Dendritic cell treated with granulocyte-macrophage colony-stimulating factor and Interleukin-4, amounts not matched to agents 40 ng/mL and 50 ng/mL, for 4 days (primary cell): ENCODE measurements at regions not wholly inside any gene's neighbourhood (a gene's known extent, or its start where the extent isn't known, plus 50 kb on each side); places are given as distances from the start of the nearest gene placed in this dataset.

ENCODE experiments used
- H3K27ac Mint-ChIP-seq: one replicate; pipeline ENCODE4 v1.8.0; 2022; ENCODE audit warnings: mild to moderate bottlenecking, mixed read lengths
- H3K27me3 Mint-ChIP-seq: one replicate; pipeline ENCODE4 v1.8.0; 2022; ENCODE audit warnings: mild to moderate bottlenecking, mixed read lengths
- H3K36me3 Mint-ChIP-seq: one replicate; pipeline ENCODE4 v1.8.0; 2022; ENCODE audit warnings: low read depth, mixed read lengths
- H3K4me1 Mint-ChIP-seq: one replicate; pipeline ENCODE4 v1.8.0; 2022; ENCODE audit warnings: low read depth, mixed read lengths
- H3K4me3 Mint-ChIP-seq: one replicate; pipeline ENCODE4 v1.8.0; 2022; ENCODE audit warnings: mild to moderate bottlenecking, moderate library complexity, mixed read lengths
- H3K9me3 Mint-ChIP-seq: one replicate; pipeline ENCODE4 v1.8.0; 2022; ENCODE audit warnings: mixed read lengths
- intact Hi-C: fragments of 100-400 bp; cut with micrococcal nuclease; formaldehyde crosslinking; loops from one replicate; pipeline ENCODE4 v1.15.0; 2022

GRCh38 chr16:7221157-7221556 is 111.5 kb upstream of the RBFOX1 start:
- Mint-ChIP-seq H3K27me3 (no peaks in the 10 kb centered on the region), H3K27ac (no peak overlapping the region), H3K4me3 (no peak overlapping the region), H3K9me3 (no peaks in the 10 kb centered on the region), H3K4me1 (no peaks in the 10 kb centered on the region), H3K36me3 (no peaks in the 10 kb centered on the region)
- intact Hi-C loops: no loop called here

- H3K4me3 Mint-ChIP-seq: no peak overlapping the region
Observed at GRCh38 chr16:7218936-7219335, 113.7 kb upstream of the RBFOX1 start.

DNA sequence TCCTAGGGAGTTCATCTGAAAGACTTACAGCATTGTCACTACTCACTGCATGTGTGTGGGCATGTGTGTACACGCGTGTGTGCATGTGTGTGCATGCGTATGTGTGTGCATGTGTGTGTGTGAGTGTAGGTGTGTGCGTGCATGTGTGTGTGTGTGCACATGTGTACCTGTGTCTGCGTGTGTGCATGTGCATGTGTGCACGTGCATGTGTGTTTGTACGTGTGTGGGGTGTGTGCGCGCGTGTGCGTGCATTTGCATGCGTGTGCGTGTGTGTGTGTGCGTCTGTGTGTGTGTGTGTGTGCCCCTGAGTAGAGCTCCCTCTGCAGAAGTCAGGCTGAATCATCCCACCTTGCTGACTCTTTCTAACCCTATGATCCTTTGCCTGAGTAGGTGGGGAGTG is 114.8 kb upstream of the RBFOX1 start:
- Mint-ChIP-seq H3K4me3 (no peak overlapping the region), H3K4me1 (no peaks in the 10 kb centered on the region), H3K9me3 (no peaks in the 10 kb centered on the region), H3K36me3 (no peaks in the 10 kb centered on the region), H3K27ac (no peak overlapping the region), H3K27me3 (no peaks in the 10 kb centered on the region)
- intact Hi-C loops: no loop called here

More at GRCh38 chr16:7218936-7219335, 113.7 kb upstream of the RBFOX1 start:
- H3K27ac Mint-ChIP-seq: no peak overlapping the region
- H3K4me1 Mint-ChIP-seq: no peaks in the 10 kb centered on the region
- H3K27me3 Mint-ChIP-seq: no peaks in the 10 kb centered on the region
- intact Hi-C loops: no loop called here
- H3K36me3 Mint-ChIP-seq: no peaks in the 10 kb centered on the region
- no peaks in the 10 kb centered on the region for H3K9me3 Mint-ChIP-seq

DNA sequence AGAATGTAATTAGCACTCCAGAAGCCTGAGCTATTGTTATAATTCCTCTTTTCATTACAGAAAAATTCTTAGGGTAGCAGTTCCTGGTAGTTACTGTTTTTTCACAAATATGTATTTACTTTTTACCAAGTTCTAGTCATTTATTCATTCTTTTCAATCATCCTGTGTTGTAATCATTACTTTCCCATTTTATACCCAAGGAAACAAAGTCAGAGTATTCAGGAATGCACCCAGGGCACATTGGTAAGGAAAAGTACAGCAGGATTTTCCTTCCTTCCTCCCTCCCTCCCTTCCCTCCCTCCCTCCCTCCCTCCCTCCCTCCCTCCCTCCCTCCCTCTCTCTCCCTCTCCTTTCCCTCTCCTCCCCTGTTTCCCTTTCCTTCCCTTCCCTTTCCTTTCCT is 115.9 kb upstream of the RBFOX1 start:
- no peak overlapping the region for H3K27ac Mint-ChIP-seq
- intact Hi-C loops: no loop called here
- H3K36me3 Mint-ChIP-seq: no peaks in the 10 kb centered on the region
- no peaks in the 10 kb centered on the region for H3K9me3 Mint-ChIP-seq
- H3K4me3 Mint-ChIP-seq: no peak overlapping the region
- no peaks in the 10 kb centered on the region for H3K4me1 Mint-ChIP-seq
- no peaks in the 10 kb centered on the region for H3K27me3 Mint-ChIP-seq

- no peak overlapping the region for H3K27ac Mint-ChIP-seq
- no peaks in the 10 kb centered on the region for H3K36me3 Mint-ChIP-seq
- H3K4me3 Mint-ChIP-seq: no peak overlapping the region
- H3K4me1 Mint-ChIP-seq: no peaks in the 10 kb centered on the region
- H3K9me3 Mint-ChIP-seq: no peaks in the 10 kb centered on the region
- H3K27me3 Mint-ChIP-seq: no peaks in the 10 kb centered on the region
- intact Hi-C loops: no loop called here
Observed at GRCh38 chr16:7211781-7212180, 120.9 kb upstream of the RBFOX1 start.

- Mint-ChIP-seq H3K27ac (no peak overlapping the region), H3K9me3 (no peaks in the 10 kb centered on the region), H3K4me1 (no peaks in the 10 kb centered on the region), H3K4me3 (no peak overlapping the region), H3K36me3 (no peaks in the 10 kb centered on the region), H3K27me3 (no peaks in the 10 kb centered on the region)
- intact Hi-C loops: no loop called here
Observed at GRCh38 chr16:7209598-7209997, 123.0 kb upstream of the RBFOX1 start.

DNA sequence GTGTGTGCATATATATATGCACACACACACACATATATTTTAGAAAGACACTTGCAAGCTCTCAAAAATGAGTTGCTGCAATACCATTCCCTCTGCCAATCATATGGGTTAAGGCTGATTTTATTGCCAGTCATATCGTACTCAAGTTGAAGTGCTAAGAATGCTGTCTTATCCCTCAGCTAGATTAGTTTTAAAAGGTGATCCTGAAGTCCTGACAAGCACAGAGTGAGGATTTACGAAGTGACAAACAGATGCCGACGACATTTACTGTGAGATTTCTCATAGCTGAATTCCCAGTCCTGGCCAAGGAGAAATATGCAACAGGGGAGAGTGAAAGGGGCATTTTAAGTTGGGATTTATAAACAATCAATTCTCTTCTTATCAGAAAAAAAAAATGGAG is 126.2 kb upstream of the RBFOX1 start:
- H3K36me3 Mint-ChIP-seq: no peaks in the 10 kb centered on the region
- H3K4me1 Mint-ChIP-seq: no peaks in the 10 kb centered on the region
- H3K4me3 Mint-ChIP-seq: no peak overlapping the region

DNA sequence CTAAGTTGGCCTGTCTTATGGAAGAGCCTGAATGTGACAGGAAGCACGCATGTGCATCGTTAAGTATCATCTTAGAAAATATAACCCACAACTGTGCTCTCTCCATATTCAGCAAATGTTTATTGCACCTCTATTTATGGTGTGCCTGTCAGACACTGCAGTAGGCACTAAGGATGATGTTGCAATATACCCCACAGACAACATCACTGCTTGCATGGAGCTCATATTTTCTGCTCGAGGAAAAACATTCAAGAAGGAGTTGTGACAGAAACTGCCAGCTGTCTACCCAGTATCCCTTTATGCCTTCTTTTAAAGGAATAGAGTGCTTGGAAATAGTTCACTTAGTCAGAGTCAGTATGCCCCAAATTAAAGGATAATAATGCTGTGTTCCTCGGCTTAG is 132.3 kb upstream of the RBFOX1 start:
- H3K27me3 Mint-ChIP-seq: no peaks in the 10 kb centered on the region
- no peaks in the 10 kb centered on the region for H3K4me1 Mint-ChIP-seq
- H3K4me3 Mint-ChIP-seq: no peak overlapping the region
- intact Hi-C loops: no loop called here
- H3K27ac Mint-ChIP-seq: no peak overlapping the region
- no peaks in the 10 kb centered on the region for H3K36me3 Mint-ChIP-seq
- H3K9me3 Mint-ChIP-seq: no peaks in the 10 kb centered on the region

More for the DNA sequence above, 126.2 kb upstream of the RBFOX1 start:
- Mint-ChIP-seq H3K27ac (no peak overlapping the region), H3K27me3 (no peaks in the 10 kb centered on the region), H3K9me3 (no peaks in the 10 kb centered on the region)
- intact Hi-C loops: no loop called here

DNA sequence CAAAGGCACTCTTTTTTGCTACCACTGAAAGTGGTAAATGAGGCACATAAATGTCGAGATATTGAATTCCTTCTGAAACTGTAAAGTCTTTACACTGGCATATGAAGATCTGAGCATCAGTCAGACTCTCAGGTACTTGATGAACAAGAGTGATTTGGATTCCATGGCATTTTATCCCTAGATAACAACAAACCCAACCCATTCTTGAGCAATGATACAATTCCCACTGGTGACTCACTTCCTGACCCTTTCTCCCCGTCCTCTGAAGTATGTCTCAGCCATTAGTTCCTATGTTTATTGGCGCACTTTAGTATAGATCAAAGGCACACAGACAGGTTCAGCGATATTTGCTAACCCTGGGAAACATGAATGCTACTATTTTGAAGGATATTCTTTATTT is 147.0 kb upstream of the RBFOX1 start:
- H3K27me3 Mint-ChIP-seq: no peaks in the 10 kb centered on the region
- H3K4me1 Mint-ChIP-seq: no peaks in the 10 kb centered on the region
- no peak overlapping the region for H3K27ac Mint-ChIP-seq
- H3K9me3 Mint-ChIP-seq: peaks cover 14% of the 10 kb centered on the region
- intact Hi-C loops: no loop called here
- H3K36me3 Mint-ChIP-seq: no peaks in the 10 kb centered on the region
- no peak overlapping the region for H3K4me3 Mint-ChIP-seq

DNA sequence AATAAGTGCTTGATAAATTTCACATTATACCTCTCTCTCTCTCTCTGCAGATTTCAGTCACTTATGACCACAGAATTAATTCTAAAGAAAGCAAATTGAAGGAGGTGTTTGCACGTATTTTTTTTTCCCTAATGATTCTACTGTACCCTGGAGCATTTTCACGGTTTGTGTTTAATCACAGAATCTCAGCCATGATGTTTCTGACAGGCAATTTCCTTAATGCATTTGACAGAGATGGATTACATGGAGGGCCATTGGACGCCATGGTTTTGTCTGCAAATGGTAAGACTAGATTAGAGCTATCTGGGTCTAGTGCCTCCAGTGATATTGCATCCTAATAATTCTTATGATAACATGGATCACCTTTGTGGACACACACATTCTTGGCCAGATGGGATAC is 147.5 kb upstream of the RBFOX1 start:
- intact Hi-C loops: no loop called here
- H3K36me3 Mint-ChIP-seq: no peaks in the 10 kb centered on the region
- H3K27me3 Mint-ChIP-seq: no peaks in the 10 kb centered on the region
- no peak overlapping the region for H3K4me3 Mint-ChIP-seq
- peaks cover 14% of the 10 kb centered on the region for H3K9me3 Mint-ChIP-seq
- H3K27ac Mint-ChIP-seq: no peak overlapping the region
- H3K4me1 Mint-ChIP-seq: no peaks in the 10 kb centered on the region

DNA sequence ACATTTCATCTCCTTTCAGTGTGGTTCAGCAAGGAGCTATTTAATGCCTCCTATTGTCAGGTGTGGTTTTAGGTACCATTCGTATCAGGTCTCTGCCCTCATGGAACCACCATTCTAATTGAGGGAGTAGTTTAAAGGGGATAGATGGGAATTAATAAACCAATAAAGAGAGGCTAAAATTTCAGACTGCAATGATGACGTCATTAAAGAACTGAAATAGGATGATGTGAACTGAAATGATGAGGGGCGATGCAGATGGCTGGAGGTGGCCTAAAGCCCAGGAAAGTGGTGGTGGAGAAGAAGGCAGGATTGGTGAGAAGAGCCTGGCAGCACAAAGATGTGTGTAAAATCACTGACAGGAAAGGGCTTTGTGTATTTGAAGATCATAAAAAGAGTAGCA is 148.9 kb upstream of the RBFOX1 start:
- no peaks in the 10 kb centered on the region for H3K36me3 Mint-ChIP-seq
- H3K27ac Mint-ChIP-seq: no peak overlapping the region
- no peaks in the 10 kb centered on the region for H3K27me3 Mint-ChIP-seq
- peaks cover 14% of the 10 kb centered on the region for H3K9me3 Mint-ChIP-seq
- intact Hi-C loops: no loop called here
- H3K4me3 Mint-ChIP-seq: no peak overlapping the region
- H3K4me1 Mint-ChIP-seq: no peaks in the 10 kb centered on the region

- H3K9me3 Mint-ChIP-seq: peaks cover 14% of the 10 kb centered on the region
- H3K4me1 Mint-ChIP-seq: no peaks in the 10 kb centered on the region
- no peak overlapping the region for H3K4me3 Mint-ChIP-seq
- no peaks in the 10 kb centered on the region for H3K27me3 Mint-ChIP-seq
- intact Hi-C loops: no loop called here
- H3K36me3 Mint-ChIP-seq: no peaks in the 10 kb centered on the region
- H3K27ac Mint-ChIP-seq: no peak overlapping the region
Observed at GRCh38 chr16:7182510-7183109, 150.0 kb upstream of the RBFOX1 start.

DNA sequence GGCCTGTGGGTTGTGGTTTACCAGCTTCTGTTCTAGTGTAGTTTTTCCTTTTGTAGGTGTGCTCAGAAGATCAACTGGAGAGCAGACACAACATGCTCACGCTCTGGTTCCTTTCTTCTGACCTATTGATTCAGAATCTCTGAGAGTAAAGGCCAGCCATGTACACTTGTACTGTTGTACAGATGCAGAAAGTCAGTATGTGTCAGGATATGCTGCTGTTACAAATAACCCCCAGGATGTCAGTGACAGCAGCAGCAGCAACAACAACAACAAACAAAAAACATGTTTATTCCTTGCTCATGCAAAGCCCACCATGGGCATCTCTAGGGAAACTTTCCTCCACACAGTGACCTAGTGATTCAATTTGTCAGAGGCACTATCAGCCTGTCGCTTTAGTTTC is 154.8 kb upstream of the RBFOX1 start:
- intact Hi-C loops: no loop called here

DNA sequence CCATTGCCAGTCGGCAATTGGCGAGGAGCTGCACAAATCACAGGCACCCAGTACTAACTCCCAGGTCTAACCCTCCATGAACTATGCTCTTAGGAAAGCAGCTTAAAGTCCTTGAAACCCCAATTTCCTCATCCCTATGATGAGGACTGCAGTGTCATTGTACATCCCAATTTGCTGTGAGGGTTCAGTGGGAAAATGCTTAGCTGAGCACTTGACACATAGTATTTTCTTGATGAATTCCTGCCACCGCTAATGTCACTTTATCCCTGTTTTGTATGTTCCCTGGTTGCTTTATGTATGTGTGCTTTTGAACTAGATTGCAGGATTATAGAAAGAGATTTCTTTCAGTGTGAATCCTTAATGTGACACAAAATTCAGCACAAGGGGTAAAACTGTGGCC is 161.5 kb upstream of the RBFOX1 start:
- H3K27me3 Mint-ChIP-seq: peaks cover 1% of the 10 kb centered on the region
- intact Hi-C loops: no loop called here
- H3K4me1 Mint-ChIP-seq: no peaks in the 10 kb centered on the region
- H3K36me3 Mint-ChIP-seq: no peaks in the 10 kb centered on the region
- no peak overlapping the region for H3K27ac Mint-ChIP-seq
- H3K9me3 Mint-ChIP-seq: no peaks in the 10 kb centered on the region
- H3K4me3 Mint-ChIP-seq: no peak overlapping the region

More for the DNA sequence above, 154.8 kb upstream of the RBFOX1 start:
- Mint-ChIP-seq H3K4me1 (no peaks in the 10 kb centered on the region), H3K27me3 (no peaks in the 10 kb centered on the region), H3K27ac (no peak overlapping the region), H3K36me3 (no peaks in the 10 kb centered on the region), H3K9me3 (peaks cover 12% of the 10 kb centered on the region), H3K4me3 (no peak overlapping the region)

DNA sequence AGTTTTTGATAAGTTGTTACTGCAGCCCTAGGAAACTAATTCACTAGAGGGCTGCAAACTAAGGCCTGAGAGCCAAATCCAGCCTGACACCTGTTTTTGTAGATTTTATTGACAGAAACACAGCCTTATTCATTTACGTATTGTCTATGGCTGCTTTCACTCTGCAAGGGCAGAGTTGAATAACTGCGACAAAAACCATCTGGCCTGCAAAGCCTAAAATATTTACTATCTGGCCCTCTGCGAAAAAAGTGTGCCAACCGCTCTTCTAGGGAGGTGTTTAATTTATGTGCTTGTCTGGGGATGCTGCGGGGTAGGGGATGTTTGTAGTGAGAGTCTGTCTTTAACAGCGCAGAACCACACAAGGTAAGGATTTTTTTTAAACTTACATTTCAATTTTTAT is 165.0 kb upstream of the RBFOX1 start:
- H3K4me1 Mint-ChIP-seq: no peaks in the 10 kb centered on the region
- H3K27me3 Mint-ChIP-seq: peaks cover 1% of the 10 kb centered on the region
- intact Hi-C loops: no loop called here

More for the DNA sequence above, 165.0 kb upstream of the RBFOX1 start:
- H3K27ac Mint-ChIP-seq: no peak overlapping the region
- no peaks in the 10 kb centered on the region for H3K36me3 Mint-ChIP-seq
- no peaks in the 10 kb centered on the region for H3K9me3 Mint-ChIP-seq
- H3K4me3 Mint-ChIP-seq: no peak overlapping the region
